Liver (tissue), 3 donors: ENCODE measurements at regions not wholly inside any gene's neighbourhood (a gene's known extent, or its start where the extent isn't known, plus 50 kb on each side); places are given as distances from the start of the nearest gene placed in this dataset.

Experiments used
- EGR1 ChIP-seq, 2 donors: IDR thresholded peaks; 2 replicates each; pipeline ENCODE4 v1.6.1; 2016 to 2018; ENCODE audit warnings: antibody characterized with exemption in 2 of 2, low read depth in 2 of 2
- RXRA ChIP-seq, 2 donors: IDR thresholded peaks; 2 replicates each; pipeline ENCODE4 v1.6.1; 2017 to 2018; ENCODE audit warnings: antibody characterized with exemption in 2 of 2, mild to moderate bottlenecking in 1 of 2
- SP1 ChIP-seq: IDR thresholded peaks from 2 replicates; pipeline ENCODE4 v1.6.1; 2018; ENCODE audit warnings: antibody characterized with exemption, mild to moderate bottlenecking
- TAF1 ChIP-seq: conservative IDR thresholded peaks from 2 replicates; pipeline ENCODE4 v1.6.1; 2016; ENCODE audit warnings: antibody characterized with exemption, mild to moderate bottlenecking
- YY1 ChIP-seq: IDR thresholded peaks from 2 replicates; pipeline ENCODE4 v1.6.1; 2016; ENCODE audit warnings: antibody characterized with exemption, mild to moderate bottlenecking
- TF ChIP-seq, protein P1 (sequence below): IDR thresholded peaks from 2 replicates; pipeline ENCODE4 v1.6.1; 2016; ENCODE audit warnings: antibody characterized with exemption
- TF ChIP-seq, protein P2 (sequence below): fragments of 150-350 bp; IDR thresholded peaks from 2 replicates; pipeline ENCODE4 v1.5.1; 2017; ENCODE audit warnings: improper control_type of control experiment, low read depth, low read length; ENCODE audit not compliant: missing input control
- TF ChIP-seq, protein P3 (sequence below): IDR thresholded peaks from 2 replicates; pipeline ENCODE4 v1.6.1; 2016; ENCODE audit warnings: antibody characterized with exemption, mild to moderate bottlenecking
- TF ChIP-seq, protein P4 (sequence below): IDR thresholded peaks from 2 replicates; pipeline ENCODE4 v1.6.1; 2016; ENCODE audit warnings: antibody characterized with exemption
- donor health status: healthy.
- donor health status: healthy.

DNA sequence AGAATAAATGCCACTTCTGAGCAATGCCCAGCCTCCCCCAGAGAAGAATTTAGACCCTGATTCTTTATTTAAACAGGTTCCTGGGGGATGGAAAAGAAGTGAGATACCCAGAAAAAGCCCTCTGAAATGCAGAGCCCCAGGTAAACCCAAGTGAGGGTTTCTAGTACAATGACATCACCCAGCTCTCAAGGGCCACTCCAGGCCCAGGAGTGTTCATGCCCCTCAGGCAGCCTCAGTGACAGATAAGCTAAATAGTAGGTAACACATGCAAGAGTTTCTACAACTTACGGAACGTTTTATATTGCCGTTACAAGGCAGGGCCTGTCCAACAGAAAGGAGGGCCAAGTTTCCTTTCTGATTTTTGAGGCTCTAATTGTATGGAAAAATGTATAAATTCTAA, 683.7 kb upstream of the SALL1 start:
- TF ChIP-seq, protein P1, sequence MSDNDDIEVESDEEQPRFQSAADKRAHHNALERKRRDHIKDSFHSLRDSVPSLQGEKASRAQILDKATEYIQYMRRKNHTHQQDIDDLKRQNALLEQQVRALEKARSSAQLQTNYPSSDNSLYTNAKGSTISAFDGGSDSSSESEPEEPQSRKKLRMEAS: no peak
- TF ChIP-seq, protein P2, sequence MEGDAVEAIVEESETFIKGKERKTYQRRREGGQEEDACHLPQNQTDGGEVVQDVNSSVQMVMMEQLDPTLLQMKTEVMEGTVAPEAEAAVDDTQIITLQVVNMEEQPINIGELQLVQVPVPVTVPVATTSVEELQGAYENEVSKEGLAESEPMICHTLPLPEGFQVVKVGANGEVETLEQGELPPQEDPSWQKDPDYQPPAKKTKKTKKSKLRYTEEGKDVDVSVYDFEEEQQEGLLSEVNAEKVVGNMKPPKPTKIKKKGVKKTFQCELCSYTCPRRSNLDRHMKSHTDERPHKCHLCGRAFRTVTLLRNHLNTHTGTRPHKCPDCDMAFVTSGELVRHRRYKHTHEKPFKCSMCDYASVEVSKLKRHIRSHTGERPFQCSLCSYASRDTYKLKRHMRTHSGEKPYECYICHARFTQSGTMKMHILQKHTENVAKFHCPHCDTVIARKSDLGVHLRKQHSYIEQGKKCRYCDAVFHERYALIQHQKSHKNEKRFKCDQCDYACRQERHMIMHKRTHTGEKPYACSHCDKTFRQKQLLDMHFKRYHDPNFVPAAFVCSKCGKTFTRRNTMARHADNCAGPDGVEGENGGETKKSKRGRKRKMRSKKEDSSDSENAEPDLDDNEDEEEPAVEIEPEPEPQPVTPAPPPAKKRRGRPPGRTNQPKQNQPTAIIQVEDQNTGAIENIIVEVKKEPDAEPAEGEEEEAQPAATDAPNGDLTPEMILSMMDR: no peak
- TF ChIP-seq SP1 (no peak), EGR1 (IDR thresholded peaks at IDR 0.05; ENCODE audit: low read depth in 2 of 2) (no peak), RXRA (IDR thresholded peaks at IDR 0.05) (no peak), TAF1 (no peak), YY1 (no peak)
- TF ChIP-seq, protein P3, sequence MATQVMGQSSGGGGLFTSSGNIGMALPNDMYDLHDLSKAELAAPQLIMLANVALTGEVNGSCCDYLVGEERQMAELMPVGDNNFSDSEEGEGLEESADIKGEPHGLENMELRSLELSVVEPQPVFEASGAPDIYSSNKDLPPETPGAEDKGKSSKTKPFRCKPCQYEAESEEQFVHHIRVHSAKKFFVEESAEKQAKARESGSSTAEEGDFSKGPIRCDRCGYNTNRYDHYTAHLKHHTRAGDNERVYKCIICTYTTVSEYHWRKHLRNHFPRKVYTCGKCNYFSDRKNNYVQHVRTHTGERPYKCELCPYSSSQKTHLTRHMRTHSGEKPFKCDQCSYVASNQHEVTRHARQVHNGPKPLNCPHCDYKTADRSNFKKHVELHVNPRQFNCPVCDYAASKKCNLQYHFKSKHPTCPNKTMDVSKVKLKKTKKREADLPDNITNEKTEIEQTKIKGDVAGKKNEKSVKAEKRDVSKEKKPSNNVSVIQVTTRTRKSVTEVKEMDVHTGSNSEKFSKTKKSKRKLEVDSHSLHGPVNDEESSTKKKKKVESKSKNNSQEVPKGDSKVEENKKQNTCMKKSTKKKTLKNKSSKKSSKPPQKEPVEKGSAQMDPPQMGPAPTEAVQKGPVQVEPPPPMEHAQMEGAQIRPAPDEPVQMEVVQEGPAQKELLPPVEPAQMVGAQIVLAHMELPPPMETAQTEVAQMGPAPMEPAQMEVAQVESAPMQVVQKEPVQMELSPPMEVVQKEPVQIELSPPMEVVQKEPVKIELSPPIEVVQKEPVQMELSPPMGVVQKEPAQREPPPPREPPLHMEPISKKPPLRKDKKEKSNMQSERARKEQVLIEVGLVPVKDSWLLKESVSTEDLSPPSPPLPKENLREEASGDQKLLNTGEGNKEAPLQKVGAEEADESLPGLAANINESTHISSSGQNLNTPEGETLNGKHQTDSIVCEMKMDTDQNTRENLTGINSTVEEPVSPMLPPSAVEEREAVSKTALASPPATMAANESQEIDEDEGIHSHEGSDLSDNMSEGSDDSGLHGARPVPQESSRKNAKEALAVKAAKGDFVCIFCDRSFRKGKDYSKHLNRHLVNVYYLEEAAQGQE: no peak
- TF ChIP-seq, protein P4, sequence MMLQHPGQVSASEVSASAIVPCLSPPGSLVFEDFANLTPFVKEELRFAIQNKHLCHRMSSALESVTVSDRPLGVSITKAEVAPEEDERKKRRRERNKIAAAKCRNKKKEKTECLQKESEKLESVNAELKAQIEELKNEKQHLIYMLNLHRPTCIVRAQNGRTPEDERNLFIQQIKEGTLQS: no peak
